GM18861 (cell line): ENCODE measurements at regions not wholly inside any gene's neighbourhood (a gene's known extent, or its start where the extent isn't known, plus 50 kb on each side); places are given as distances from the start of the nearest gene placed in this dataset.

Experiments
- ATAC-seq: cut with Tn5 transposase; IDR thresholded peaks from one replicate; pipeline ENCODE4 v1.9.1; 2021; ENCODE audit not compliant: unreplicated experiment

GRCh38 chr18:25454730-25455129, 102.8 kb upstream of the ZNF521 start:
- ATAC-seq = no peak

GRCh38 chr18:25454270-25454659, 102.3 kb upstream of the ZNF521 start:
- ATAC-seq = no peak

- ATAC-seq = no peak
Measured at GRCh38 chr18:25453556-25454269, 101.7 kb upstream of the ZNF521 start.

GRCh38 chr18:25451077-25451658, 99.2 kb upstream of the ZNF521 start:
- no peak for ATAC-seq

GRCh38 chr18:25449046-25449445, 97.1 kb upstream of the ZNF521 start:
- ATAC-seq = no peak

- ATAC-seq = no peak
Measured at GRCh38 chr18:25446972-25447371, 95.0 kb upstream of the ZNF521 start.

- ATAC-seq = no peak
Measured at GRCh38 chr18:25445430-25445829, 93.5 kb upstream of the ZNF521 start.

- no peak for ATAC-seq
Measured at GRCh38 chr18:25443776-25444175, 91.8 kb upstream of the ZNF521 start.

- ATAC-seq = no peak
Measured at GRCh38 chr18:25435149-25435782, 83.3 kb upstream of the ZNF521 start.

GRCh38 chr18:25434745-25435144, 82.8 kb upstream of the ZNF521 start:
- ATAC-seq = no peak

- ATAC-seq = no peak
Measured at GRCh38 chr18:25433590-25433989, 81.6 kb upstream of the ZNF521 start.

- ATAC-seq = no peak
Measured at GRCh38 chr18:25425024-25425423, 73.1 kb upstream of the ZNF521 start.

- no peak for ATAC-seq
Measured at GRCh38 chr18:25423760-25424159, 71.8 kb upstream of the ZNF521 start.

GRCh38 chr18:25423267-25423666, 71.3 kb upstream of the ZNF521 start:
- ATAC-seq = no peak

- ATAC-seq = no peak
Measured at GRCh38 chr18:25422230-25422629, 70.3 kb upstream of the ZNF521 start.

- ATAC-seq = no peak
Measured at GRCh38 chr18:25420077-25420825, 68.3 kb upstream of the ZNF521 start.

- no peak for ATAC-seq
Measured at GRCh38 chr18:25416374-25416773, 64.4 kb upstream of the ZNF521 start.

- no peak for ATAC-seq
Measured at GRCh38 chr18:25409971-25410370, 58.0 kb upstream of the ZNF521 start.

GRCh38 chr18:25408293-25408692, 56.3 kb upstream of the ZNF521 start:
- no peak for ATAC-seq
